Left ventricle myocardium inferior (tissue), 1 donor: ENCODE measurements at regions not wholly inside any gene's neighbourhood (a gene's known extent, or its start where the extent isn't known, plus 50 kb on each side); places are given as distances from the start of the nearest gene placed in this dataset.

Source experiments
- DNase-seq: peaks from one replicate; pipeline ENCODE4 v3.0.0-alpha.2; 2020
- H3K27ac ChIP-seq: fragments of 200-600 bp; replicated peaks from 2 replicates; pipeline ENCODE4 v1.8.0; 2021
- H3K27me3 ChIP-seq: fragments of 200-600 bp; 2 replicates; pipeline ENCODE4 v1.8.0; 2021; ENCODE audit warnings: low read depth
- H3K36me3 ChIP-seq: fragments of 200-600 bp; 2 replicates; pipeline ENCODE4 v1.8.0; 2021
- H3K4me1 ChIP-seq: fragments of 200-600 bp; 2 replicates; pipeline ENCODE4 v1.8.0; 2021
- H3K4me3 ChIP-seq: fragments of 200-600 bp; 2 replicates; pipeline ENCODE4 v1.8.0; 2021; ENCODE audit warnings: mild to moderate bottlenecking, moderate library complexity
- H3K9me3 ChIP-seq: fragments of 200-600 bp; replicated peaks from 2 replicates; pipeline ENCODE4 v1.8.0; 2021
- CTCF ChIP-seq: fragments of 200-600 bp; IDR thresholded peaks from 2 replicates; pipeline ENCODE4 v1.8.0; 2021; ENCODE audit warnings: antibody characterized with exemption, mild to moderate bottlenecking, borderline replicate concordance
- intact Hi-C: fragments of 100-400 bp; cut with micrococcal nuclease; formaldehyde crosslinking; loops from one replicate; pipeline ENCODE4 v1.11.0; 2022
- donor health status: DM: no; HTN: yes; CAD: no; lungs with severe emphysema.

- Histone ChIP-seq H3K4me3 (no peak overlapping the region), H3K27me3 (peaks cover 100% of the 10 kb centered on the region), H3K36me3 (no peaks in the 10 kb centered on the region), H3K9me3 (peaks cover 13% of the 10 kb centered on the region), H3K4me1 (peaks cover 17% of the 10 kb centered on the region), H3K27ac (no peak overlapping the region)
- TF ChIP-seq CTCF: no peak
- intact Hi-C loops: no loop called here
- no peak for DNase-seq
These were observed 72.5 kb downstream of the FOXD2 start for GRCh38 chr1:47510282-47510811.

GRCh38 chr1:47511825-47512224 is 74.0 kb downstream of the FOXD2 start:
- TF ChIP-seq CTCF: no peak

GRCh38 chr1:47513393-47513792 is 75.5 kb downstream of the FOXD2 start:
- no peak overlapping the region for H3K27ac ChIP-seq
- TF ChIP-seq CTCF: no peak
- H3K9me3 ChIP-seq: peaks cover 13% of the 10 kb centered on the region
- H3K36me3 ChIP-seq: no peaks in the 10 kb centered on the region
- intact Hi-C loops: no loop called here
- H3K4me1 ChIP-seq: peaks cover 8% of the 10 kb centered on the region
- no peak overlapping the region for H3K4me3 ChIP-seq
- DNase-seq: no peak
- H3K27me3 ChIP-seq: peaks cover 100% of the 10 kb centered on the region

More at GRCh38 chr1:47511825-47512224, 74.0 kb downstream of the FOXD2 start:
- Histone ChIP-seq H3K27ac (no peak overlapping the region), H3K4me3 (no peak overlapping the region), H3K9me3 (peaks cover 13% of the 10 kb centered on the region), H3K27me3 (peaks cover 100% of the 10 kb centered on the region), H3K4me1 (peaks cover 17% of the 10 kb centered on the region), H3K36me3 (no peaks in the 10 kb centered on the region)
- no peak for DNase-seq
- intact Hi-C loops: no loop called here

GRCh38 chr1:47514229-47514628 is 76.4 kb downstream of the FOXD2 start:
- Histone ChIP-seq H3K36me3 (no peaks in the 10 kb centered on the region), H3K4me3 (no peak overlapping the region), H3K27me3 (peaks cover 98% of the 10 kb centered on the region), H3K9me3 (peaks cover 13% of the 10 kb centered on the region), H3K4me1 (peaks cover under 1% of the 10 kb centered on the region), H3K27ac (no peak overlapping the region)
- no peak for DNase-seq
- TF ChIP-seq CTCF: no peak
- intact Hi-C loops: no loop called here

GRCh38 chr1:47515164-47515789 is 77.4 kb downstream of the FOXD2 start:
- H3K4me3 ChIP-seq: no peak overlapping the region
- H3K9me3 ChIP-seq: peaks cover 13% of the 10 kb centered on the region
- intact Hi-C loops: no loop called here
- TF ChIP-seq CTCF: no peak
- no peak overlapping the region for H3K27ac ChIP-seq
- no peaks in the 10 kb centered on the region for H3K36me3 ChIP-seq
- H3K4me1 ChIP-seq: no peaks in the 10 kb centered on the region
- DNase-seq: no peak
- H3K27me3 ChIP-seq: peaks cover 98% of the 10 kb centered on the region
